Liver (tissue), 8 donors: ENCODE measurements at regions not wholly inside any gene's neighbourhood (a gene's known extent, or its start where the extent isn't known, plus 50 kb on each side); places are given as distances from the start of the nearest gene placed in this dataset.

Experiments
- DNase-seq: peaks from one replicate; pipeline ENCODE4 v3.0.0-alpha.2; 2017; ENCODE audit warnings: low spot score
- H3K27ac ChIP-seq, 2 donors: one replicate each; pipeline ENCODE4 v1.7.0; 2013; ENCODE audit warnings: inconsistent platforms in 2 of 2, low read length in 2 of 2, control low read depth in 1 of 2, low read depth in 1 of 2, mild to moderate bottlenecking in 1 of 2
- H3K27me3 ChIP-seq, 4 donors: one replicate each; pipeline versions ENCODE4 v1.6.1 to v1.7.0; 2013; ENCODE audit warnings: low read length in 3 of 4, inconsistent platforms in 1 of 4, mild to moderate bottlenecking in 1 of 4, moderate library complexity in 1 of 4; ENCODE audit not compliant: control insufficient read depth in 4 of 4, insufficient read depth in 4 of 4
- H3K36me3 ChIP-seq, 4 donors: one replicate each; pipeline versions ENCODE4 v1.6.1 to v1.7.0; 2013; ENCODE audit warnings: low read length in 3 of 4, mild to moderate bottlenecking in 3 of 4, low read depth in 1 of 4, moderate library complexity in 1 of 4; ENCODE audit not compliant: control insufficient read depth in 4 of 4, insufficient read depth in 3 of 4
- H3K4me1 ChIP-seq, 4 donors: one replicate each; pipeline versions ENCODE4 v1.6.1 to v1.7.0; 2013; ENCODE audit warnings: low read length in 3 of 4, mild to moderate bottlenecking in 3 of 4, moderate library complexity in 1 of 4; ENCODE audit not compliant: control insufficient read depth in 4 of 4, insufficient read depth in 4 of 4
- H3K4me3 ChIP-seq, 3 donors: one replicate each; pipeline versions ENCODE4 v1.6.1 to v1.7.0; 2013; ENCODE audit warnings: low read length in 3 of 3, control low read depth in 1 of 3, low read depth in 1 of 3, mild to moderate bottlenecking in 1 of 3
- H3K9ac ChIP-seq, 2 donors: one replicate each; pipeline ENCODE4 v1.7.0; 2013; ENCODE audit warnings: low read length in 2 of 2, mild to moderate bottlenecking in 2 of 2, moderate library complexity in 2 of 2, control low read depth in 1 of 2, low read depth in 1 of 2
- H3K9me3 ChIP-seq, 4 donors: one replicate each; pipeline versions ENCODE4 v1.6.1 to v1.7.0; 2013; ENCODE audit warnings: low read length in 3 of 4; ENCODE audit not compliant: control insufficient read depth in 4 of 4
- EGR1 ChIP-seq, 2 donors: IDR thresholded peaks; 2 replicates each; pipeline ENCODE4 v1.6.1; 2016 to 2018; ENCODE audit warnings: antibody characterized with exemption in 2 of 2, low read depth in 2 of 2
- FOXA1 ChIP-seq: IDR thresholded peaks from 2 replicates; pipeline ENCODE4 v1.6.1; 2016; ENCODE audit warnings: antibody characterized with exemption
- FOXA2 ChIP-seq: IDR thresholded peaks from 2 replicates; pipeline ENCODE4 v1.6.1; 2016; ENCODE audit warnings: antibody characterized with exemption
- GABPA ChIP-seq, 2 donors: IDR thresholded peaks in 1 of 2; conservative IDR thresholded peaks in 1 of 2; 2 replicates each; pipeline ENCODE4 v1.6.1; 2016; ENCODE audit warnings: antibody characterized with exemption in 2 of 2, mild to moderate bottlenecking in 1 of 2, moderate library complexity in 1 of 2
- HNF4A ChIP-seq, 2 donors: conservative IDR thresholded peaks; 2 replicates each; pipeline ENCODE4 v1.6.1; 2016; ENCODE audit warnings: antibody characterized with exemption in 2 of 2, mild to moderate bottlenecking in 2 of 2
- HNF4G ChIP-seq: IDR thresholded peaks from 2 replicates; pipeline ENCODE4 v1.6.1; 2016; ENCODE audit warnings: antibody characterized with exemption
- JUND ChIP-seq, 2 donors: IDR thresholded peaks; 2 replicates each; pipeline ENCODE4 v1.6.1; 2016; ENCODE audit warnings: antibody characterized with exemption in 2 of 2
- NR2F2 ChIP-seq: IDR thresholded peaks from 2 replicates; pipeline ENCODE4 v1.6.1; 2016; ENCODE audit warnings: antibody characterized with exemption
- RAD21 ChIP-seq, 2 donors: IDR thresholded peaks; 2 replicates each; pipeline ENCODE4 v1.6.1; 2016; ENCODE audit warnings: antibody characterized with exemption in 2 of 2, mild to moderate bottlenecking in 2 of 2
- RXRA ChIP-seq, 2 donors: IDR thresholded peaks; 2 replicates each; pipeline ENCODE4 v1.6.1; 2017 to 2018; ENCODE audit warnings: antibody characterized with exemption in 2 of 2, mild to moderate bottlenecking in 1 of 2
- SP1 ChIP-seq: IDR thresholded peaks from 2 replicates; pipeline ENCODE4 v1.6.1; 2018; ENCODE audit warnings: antibody characterized with exemption, mild to moderate bottlenecking
- TAF1 ChIP-seq: conservative IDR thresholded peaks from 2 replicates; pipeline ENCODE4 v1.6.1; 2016; ENCODE audit warnings: antibody characterized with exemption, mild to moderate bottlenecking
- WGBS: extraction: QIAGEN DNeasy Blood & Tissue Kit; methylation state at CpG from one replicate; pipeline ENCODE4 v1.1.7; 2013; 5-methylcytosine and 5-hydroxymethylcytosine counted together
- TF ChIP-seq, protein P1 (sequence below): IDR thresholded peaks from 2 replicates; pipeline ENCODE4 v1.6.1; 2016; ENCODE audit warnings: antibody characterized with exemption
- TF ChIP-seq, protein P2 (sequence below): IDR thresholded peaks from 2 replicates; pipeline ENCODE4 v1.6.1; 2016; ENCODE audit warnings: antibody characterized with exemption, mild to moderate bottlenecking
- TF ChIP-seq, protein P3 (sequence below): IDR thresholded peaks from 2 replicates; pipeline ENCODE4 v1.6.1; 2016; ENCODE audit warnings: antibody characterized with exemption
- TF ChIP-seq, protein P4 (sequence below): fragments of 150-350 bp; IDR thresholded peaks from 2 replicates; pipeline ENCODE4 v1.5.1; 2017; ENCODE audit warnings: improper control_type of control experiment, low read depth, low read length; ENCODE audit not compliant: missing input control
- TF ChIP-seq, protein P5 (sequence below): IDR thresholded peaks from 2 replicates; pipeline ENCODE4 v1.6.1; 2016; ENCODE audit warnings: antibody characterized with exemption
- donor health status: healthy.
- donor health status: healthy.
- donor health status: healthy.
- donor health status: healthy.
- donor health status: healthy.

DNA sequence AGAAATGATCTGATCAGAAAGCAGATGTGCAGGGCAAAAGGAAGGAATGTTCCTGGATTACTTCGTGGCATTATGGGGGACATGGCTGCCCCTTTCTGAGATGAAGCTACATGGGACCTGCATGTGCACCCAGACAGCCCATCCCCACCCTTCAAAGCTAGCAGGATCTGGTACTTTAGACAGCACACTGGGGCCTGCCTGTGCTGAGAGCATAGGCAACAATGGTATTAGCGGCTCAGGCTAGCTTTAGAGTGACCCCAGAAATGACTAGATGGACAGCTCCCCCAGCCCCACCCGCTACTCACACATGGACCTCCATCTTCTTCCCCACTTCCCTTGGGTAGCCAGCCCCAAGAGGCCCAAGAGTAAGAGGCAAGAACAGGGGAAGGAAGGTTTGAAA is 61.5 kb upstream of the NFE2L2 start:
- Histone ChIP-seq H3K9me3 (no peaks in the 10 kb centered on the region), H3K9ac (no peak overlapping the region), H3K27me3 (no peaks in the 10 kb centered on the region), H3K4me1 (peaks cover 11 to 40% (median 24%) of the 10 kb centered on the region in 4 donors), H3K27ac (peak overlapping the region; percentile 65 to 84), H3K36me3 (no peaks in the 10 kb centered on the region), H3K4me3 (no peak overlapping the region)
- DNase-seq = no peak
- WGBS = 85% methylated on average over 3 of the region's 3 CpGs
- TF ChIP-seq RXRA (IDR thresholded peaks at IDR 0.05) (no peak), RAD21 (IDR thresholded peaks at IDR 0.05) (no peak), HNF4A (conservative IDR thresholded peaks at IDR 0.05) (no peak), EGR1 (IDR thresholded peaks at IDR 0.05; ENCODE audit: low read depth in 2 of 2) (no peak), NR2F2 (no peak), HNF4G (no peak), GABPA (IDR thresholded peaks at IDR 0.05 in 1 of 2, conservative IDR thresholded peaks at IDR 0.05 in 1 of 2) (no peak), JUND (IDR thresholded peaks at IDR 0.05) (no peak), FOXA1 (no peak), TAF1 (no peak), SP1 (no peak)
- TF ChIP-seq, protein P1, sequence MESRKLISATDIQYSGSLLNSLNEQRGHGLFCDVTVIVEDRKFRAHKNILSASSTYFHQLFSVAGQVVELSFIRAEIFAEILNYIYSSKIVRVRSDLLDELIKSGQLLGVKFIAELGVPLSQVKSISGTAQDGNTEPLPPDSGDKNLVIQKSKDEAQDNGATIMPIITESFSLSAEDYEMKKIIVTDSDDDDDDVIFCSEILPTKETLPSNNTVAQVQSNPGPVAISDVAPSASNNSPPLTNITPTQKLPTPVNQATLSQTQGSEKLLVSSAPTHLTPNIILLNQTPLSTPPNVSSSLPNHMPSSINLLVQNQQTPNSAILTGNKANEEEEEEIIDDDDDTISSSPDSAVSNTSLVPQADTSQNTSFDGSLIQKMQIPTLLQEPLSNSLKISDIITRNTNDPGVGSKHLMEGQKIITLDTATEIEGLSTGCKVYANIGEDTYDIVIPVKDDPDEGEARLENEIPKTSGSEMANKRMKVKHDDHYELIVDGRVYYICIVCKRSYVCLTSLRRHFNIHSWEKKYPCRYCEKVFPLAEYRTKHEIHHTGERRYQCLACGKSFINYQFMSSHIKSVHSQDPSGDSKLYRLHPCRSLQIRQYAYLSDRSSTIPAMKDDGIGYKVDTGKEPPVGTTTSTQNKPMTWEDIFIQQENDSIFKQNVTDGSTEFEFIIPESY = no peak
- TF ChIP-seq, protein P2, sequence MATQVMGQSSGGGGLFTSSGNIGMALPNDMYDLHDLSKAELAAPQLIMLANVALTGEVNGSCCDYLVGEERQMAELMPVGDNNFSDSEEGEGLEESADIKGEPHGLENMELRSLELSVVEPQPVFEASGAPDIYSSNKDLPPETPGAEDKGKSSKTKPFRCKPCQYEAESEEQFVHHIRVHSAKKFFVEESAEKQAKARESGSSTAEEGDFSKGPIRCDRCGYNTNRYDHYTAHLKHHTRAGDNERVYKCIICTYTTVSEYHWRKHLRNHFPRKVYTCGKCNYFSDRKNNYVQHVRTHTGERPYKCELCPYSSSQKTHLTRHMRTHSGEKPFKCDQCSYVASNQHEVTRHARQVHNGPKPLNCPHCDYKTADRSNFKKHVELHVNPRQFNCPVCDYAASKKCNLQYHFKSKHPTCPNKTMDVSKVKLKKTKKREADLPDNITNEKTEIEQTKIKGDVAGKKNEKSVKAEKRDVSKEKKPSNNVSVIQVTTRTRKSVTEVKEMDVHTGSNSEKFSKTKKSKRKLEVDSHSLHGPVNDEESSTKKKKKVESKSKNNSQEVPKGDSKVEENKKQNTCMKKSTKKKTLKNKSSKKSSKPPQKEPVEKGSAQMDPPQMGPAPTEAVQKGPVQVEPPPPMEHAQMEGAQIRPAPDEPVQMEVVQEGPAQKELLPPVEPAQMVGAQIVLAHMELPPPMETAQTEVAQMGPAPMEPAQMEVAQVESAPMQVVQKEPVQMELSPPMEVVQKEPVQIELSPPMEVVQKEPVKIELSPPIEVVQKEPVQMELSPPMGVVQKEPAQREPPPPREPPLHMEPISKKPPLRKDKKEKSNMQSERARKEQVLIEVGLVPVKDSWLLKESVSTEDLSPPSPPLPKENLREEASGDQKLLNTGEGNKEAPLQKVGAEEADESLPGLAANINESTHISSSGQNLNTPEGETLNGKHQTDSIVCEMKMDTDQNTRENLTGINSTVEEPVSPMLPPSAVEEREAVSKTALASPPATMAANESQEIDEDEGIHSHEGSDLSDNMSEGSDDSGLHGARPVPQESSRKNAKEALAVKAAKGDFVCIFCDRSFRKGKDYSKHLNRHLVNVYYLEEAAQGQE = no peak
- TF ChIP-seq, protein P3, sequence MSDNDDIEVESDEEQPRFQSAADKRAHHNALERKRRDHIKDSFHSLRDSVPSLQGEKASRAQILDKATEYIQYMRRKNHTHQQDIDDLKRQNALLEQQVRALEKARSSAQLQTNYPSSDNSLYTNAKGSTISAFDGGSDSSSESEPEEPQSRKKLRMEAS = no peak
- TF ChIP-seq, protein P4, sequence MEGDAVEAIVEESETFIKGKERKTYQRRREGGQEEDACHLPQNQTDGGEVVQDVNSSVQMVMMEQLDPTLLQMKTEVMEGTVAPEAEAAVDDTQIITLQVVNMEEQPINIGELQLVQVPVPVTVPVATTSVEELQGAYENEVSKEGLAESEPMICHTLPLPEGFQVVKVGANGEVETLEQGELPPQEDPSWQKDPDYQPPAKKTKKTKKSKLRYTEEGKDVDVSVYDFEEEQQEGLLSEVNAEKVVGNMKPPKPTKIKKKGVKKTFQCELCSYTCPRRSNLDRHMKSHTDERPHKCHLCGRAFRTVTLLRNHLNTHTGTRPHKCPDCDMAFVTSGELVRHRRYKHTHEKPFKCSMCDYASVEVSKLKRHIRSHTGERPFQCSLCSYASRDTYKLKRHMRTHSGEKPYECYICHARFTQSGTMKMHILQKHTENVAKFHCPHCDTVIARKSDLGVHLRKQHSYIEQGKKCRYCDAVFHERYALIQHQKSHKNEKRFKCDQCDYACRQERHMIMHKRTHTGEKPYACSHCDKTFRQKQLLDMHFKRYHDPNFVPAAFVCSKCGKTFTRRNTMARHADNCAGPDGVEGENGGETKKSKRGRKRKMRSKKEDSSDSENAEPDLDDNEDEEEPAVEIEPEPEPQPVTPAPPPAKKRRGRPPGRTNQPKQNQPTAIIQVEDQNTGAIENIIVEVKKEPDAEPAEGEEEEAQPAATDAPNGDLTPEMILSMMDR = no peak

DNA sequence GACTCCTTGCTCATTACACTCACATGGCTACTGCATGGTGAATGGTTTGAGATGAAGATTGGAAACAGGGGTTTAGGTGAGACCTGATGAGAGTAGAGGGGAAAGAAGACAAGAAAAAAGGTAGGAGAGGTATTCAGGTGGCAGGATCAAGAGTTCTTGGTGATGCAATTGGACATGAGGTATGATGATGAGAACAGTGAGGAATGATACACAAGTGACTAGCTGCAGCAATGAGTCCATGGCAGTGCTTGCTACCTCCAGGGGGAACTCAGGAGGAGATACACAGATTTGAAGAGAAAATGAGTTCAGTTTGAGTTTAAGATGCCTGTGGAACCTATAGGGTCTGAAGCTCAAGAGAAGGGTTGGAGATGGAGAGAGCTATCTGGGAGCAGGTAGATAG is 62.1 kb upstream of the NFE2L2 start:
- Histone ChIP-seq H3K27me3 (no peaks in the 10 kb centered on the region), H3K9me3 (no peaks in the 10 kb centered on the region), H3K9ac (no peak overlapping the region), H3K36me3 (no peaks in the 10 kb centered on the region), H3K4me1 (peaks cover 11 to 40% (median 24%) of the 10 kb centered on the region in 4 donors), H3K4me3 (no peak overlapping the region), H3K27ac (no peak overlapping the region)
- DNase-seq = no peak
- TF ChIP-seq RXRA (IDR thresholded peaks at IDR 0.05) (no peak), GABPA (IDR thresholded peaks at IDR 0.05 in 1 of 2, conservative IDR thresholded peaks at IDR 0.05 in 1 of 2) (no peak), FOXA2 (no peak), HNF4A (conservative IDR thresholded peaks at IDR 0.05) (no peak), HNF4G (no peak), SP1 (no peak), FOXA1 (no peak), TAF1 (no peak), JUND (IDR thresholded peaks at IDR 0.05) (no peak), NR2F2 (no peak), RAD21 (IDR thresholded peaks at IDR 0.05) (no peak), EGR1 (IDR thresholded peaks at IDR 0.05; ENCODE audit: low read depth in 2 of 2) (no peak)
- TF ChIP-seq, protein P5, sequence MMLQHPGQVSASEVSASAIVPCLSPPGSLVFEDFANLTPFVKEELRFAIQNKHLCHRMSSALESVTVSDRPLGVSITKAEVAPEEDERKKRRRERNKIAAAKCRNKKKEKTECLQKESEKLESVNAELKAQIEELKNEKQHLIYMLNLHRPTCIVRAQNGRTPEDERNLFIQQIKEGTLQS = no peak
- TF ChIP-seq, protein P1 = no peak
- TF ChIP-seq, protein P2 = no peak
- TF ChIP-seq, protein P3 = no peak
